ENCODE measurements at regions not wholly inside any gene's neighbourhood (a gene's known extent, or its start where the extent isn't known, plus 50 kb on each side); places are given as distances from the start of the nearest gene placed in this dataset.
A peak's percentile ranks its signal among the peaks of the same experiment; 100 is the strongest.

DNA sequence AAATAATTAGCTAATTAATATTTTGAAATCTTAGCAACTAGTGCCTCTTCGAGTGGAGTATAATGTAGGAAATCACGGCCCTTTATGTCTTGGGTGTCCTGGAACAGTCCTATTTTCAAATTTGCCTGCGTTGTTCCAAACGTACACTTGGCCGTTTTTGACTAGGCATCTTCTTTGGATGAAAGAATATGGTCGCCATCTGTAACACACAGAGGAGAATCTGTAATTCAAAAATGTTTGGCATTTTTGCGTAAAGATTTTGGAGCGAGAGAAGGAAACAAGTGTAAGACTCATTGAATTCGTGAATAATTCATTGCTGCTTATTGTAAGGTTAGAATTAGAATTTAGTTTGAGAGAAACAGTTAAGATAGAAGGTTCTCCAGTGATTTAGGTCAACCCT lies 61.5 kb upstream of the CLCN4 start:
- peaks cover 6 to 14% (median 14%) of the 10 kb centered on the region in 3 donors for H3K36me3 ChIP-seq (ENCODE audit: control insufficient read depth in 3 of 3, insufficient read depth in 3 of 3, low read length in 3 of 3)
- no peaks in the 10 kb centered on the region for H3K27me3 ChIP-seq (ENCODE audit: control insufficient read depth in 3 of 3, insufficient read depth in 3 of 3, low read length in 3 of 3)
- no peak overlapping the region for H3K4me3 ChIP-seq (ENCODE audit: low read length in 3 of 3)
- peaks cover 0 to 4% (median 2%) of the 10 kb centered on the region in 3 donors for H3K4me1 ChIP-seq (ENCODE audit: control insufficient read depth in 3 of 3, insufficient read depth in 3 of 3, low read length in 3 of 3)
- no peak overlapping the region for H3K9ac ChIP-seq (ENCODE audit: low read depth in 1 of 3, low read length in 3 of 3)
- no peak overlapping the region for H3K27ac ChIP-seq (ENCODE audit: low read depth, low read length)
- no peaks in the 10 kb centered on the region for H3K9me3 ChIP-seq (ENCODE audit: control insufficient read depth in 3 of 3, low read length in 3 of 3)

DNA sequence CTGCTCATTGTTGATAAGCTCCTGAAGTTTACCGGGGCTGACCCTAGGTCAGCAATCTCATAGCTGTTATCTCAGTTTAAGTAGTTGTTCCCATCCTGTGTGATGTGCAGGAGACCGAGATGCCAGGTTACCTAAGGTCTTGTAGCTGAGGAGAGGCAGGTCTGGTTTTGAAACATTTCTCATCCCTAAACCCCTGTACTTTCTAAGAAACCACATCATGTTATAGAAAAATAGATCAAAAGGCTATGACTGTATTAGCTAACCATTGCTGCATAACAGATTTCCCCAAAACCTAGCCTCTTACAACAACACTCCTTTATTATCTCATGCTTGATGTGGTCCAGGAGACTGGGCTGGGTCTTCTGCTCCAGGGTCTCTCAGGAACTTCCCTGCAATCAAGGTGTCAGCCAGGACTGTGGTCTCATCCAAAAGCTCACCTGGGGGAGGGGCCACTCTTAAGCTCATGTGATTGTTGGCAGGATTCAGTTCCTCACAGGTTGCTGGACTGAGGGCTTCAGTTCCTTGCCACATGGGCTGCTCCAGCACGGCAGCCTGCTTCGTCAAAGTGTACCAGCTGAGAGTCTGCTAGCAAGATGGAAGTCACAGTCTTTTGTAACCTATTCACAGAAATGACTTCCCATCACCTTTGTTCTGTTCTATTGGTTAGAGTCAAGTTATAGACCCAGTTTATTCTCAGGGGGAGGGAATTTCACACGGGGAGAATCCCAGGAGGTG lies 60.9 kb upstream of the CLCN4 start:
- Histone ChIP-seq H3K36me3 (ENCODE audit: control insufficient read depth in 3 of 3, insufficient read depth in 3 of 3, low read length in 3 of 3) (peaks cover 10 to 15% (median 15%) of the 10 kb centered on the region in 3 donors), H3K4me1 (ENCODE audit: control insufficient read depth in 3 of 3, insufficient read depth in 3 of 3, low read length in 3 of 3) (peaks cover 0 to 4% (median 2%) of the 10 kb centered on the region in 3 donors), H3K27ac (ENCODE audit: low read depth, low read length) (no peak overlapping the region), H3K27me3 (ENCODE audit: control insufficient read depth in 3 of 3, insufficient read depth in 3 of 3, low read length in 3 of 3) (no peaks in the 10 kb centered on the region), H3K9me3 (ENCODE audit: control insufficient read depth in 3 of 3, low read length in 3 of 3) (no peaks in the 10 kb centered on the region), H3K4me3 (ENCODE audit: low read length in 3 of 3) (no peak overlapping the region), H3K9ac (ENCODE audit: low read depth in 1 of 3, low read length in 3 of 3) (no peak overlapping the region)

GRCh38 chrX:10098270-10098713 lies 58.5 kb upstream of the CLCN4 start:
- H3K4me3 ChIP-seq (ENCODE audit: low read length in 3 of 3): peak overlapping the region in 1 of 3 donors; percentile 51

GRCh38 chrX:10099411-10099810 lies 57.4 kb upstream of the CLCN4 start:
- peaks cover 0 to 4% (median 2%) of the 10 kb centered on the region in 3 donors for H3K4me1 ChIP-seq (ENCODE audit: control insufficient read depth in 3 of 3, insufficient read depth in 3 of 3, low read length in 3 of 3)
- H3K9ac ChIP-seq (ENCODE audit: low read depth in 1 of 3, low read length in 3 of 3): no peak overlapping the region
- peak overlapping the region; percentile 67 for H3K27ac ChIP-seq (ENCODE audit: low read depth, low read length)
- no peak overlapping the region for H3K4me3 ChIP-seq (ENCODE audit: low read length in 3 of 3)
- peaks cover 5 to 10% (median 5%) of the 10 kb centered on the region in 3 donors for H3K36me3 ChIP-seq (ENCODE audit: control insufficient read depth in 3 of 3, insufficient read depth in 3 of 3, low read length in 3 of 3)
- H3K27me3 ChIP-seq (ENCODE audit: control insufficient read depth in 3 of 3, insufficient read depth in 3 of 3, low read length in 3 of 3): no peaks in the 10 kb centered on the region
- no peaks in the 10 kb centered on the region for H3K9me3 ChIP-seq (ENCODE audit: control insufficient read depth in 3 of 3, low read length in 3 of 3)

More at GRCh38 chrX:10098270-10098713, 58.5 kb upstream of the CLCN4 start:
- Histone ChIP-seq H3K4me1 (ENCODE audit: control insufficient read depth in 3 of 3, insufficient read depth in 3 of 3, low read length in 3 of 3) (peaks cover 0 to 4% (median 2%) of the 10 kb centered on the region in 3 donors), H3K9me3 (ENCODE audit: control insufficient read depth in 3 of 3, low read length in 3 of 3) (no peaks in the 10 kb centered on the region), H3K36me3 (ENCODE audit: control insufficient read depth in 3 of 3, insufficient read depth in 3 of 3, low read length in 3 of 3) (peaks cover 2 to 10% (median 8%) of the 10 kb centered on the region in 3 donors), H3K27me3 (ENCODE audit: control insufficient read depth in 3 of 3, insufficient read depth in 3 of 3, low read length in 3 of 3) (no peaks in the 10 kb centered on the region), H3K27ac (ENCODE audit: low read depth, low read length) (peak overlapping the region; percentile 67), H3K9ac (ENCODE audit: low read depth in 1 of 3, low read length in 3 of 3) (peak overlapping the region in 1 of 3 donors; percentile 11)

DNA sequence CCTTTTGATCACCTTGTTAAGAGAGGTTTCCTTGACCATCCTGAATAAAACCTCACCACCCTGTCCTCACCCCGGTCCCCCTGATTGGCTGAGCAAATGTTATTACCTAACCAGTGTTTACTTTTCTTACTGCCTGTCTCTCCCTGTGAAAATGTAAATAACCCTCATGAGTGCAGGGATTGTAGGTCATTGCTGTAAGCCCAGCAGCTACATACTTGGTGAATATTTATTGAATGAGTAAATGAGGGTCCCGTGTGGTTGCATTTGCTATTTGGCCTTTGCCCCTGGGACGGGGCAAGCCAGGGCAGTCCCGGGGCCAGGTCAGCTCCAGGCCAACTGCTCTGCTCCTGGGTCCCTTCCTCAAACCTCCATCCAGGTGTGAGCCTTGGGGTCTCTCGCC lies 55.5 kb upstream of the CLCN4 start:
- Histone ChIP-seq H3K4me3 (ENCODE audit: low read length in 3 of 3) (no peak overlapping the region), H3K9me3 (ENCODE audit: control insufficient read depth in 3 of 3, low read length in 3 of 3) (no peaks in the 10 kb centered on the region), H3K27ac (ENCODE audit: low read depth, low read length) (no peak overlapping the region), H3K4me1 (ENCODE audit: control insufficient read depth in 3 of 3, insufficient read depth in 3 of 3, low read length in 3 of 3) (peaks cover 0 to 4% (median 2%) of the 10 kb centered on the region in 3 donors), H3K36me3 (ENCODE audit: control insufficient read depth in 3 of 3, insufficient read depth in 3 of 3, low read length in 3 of 3) (peaks cover 5 to 10% (median 5%) of the 10 kb centered on the region in 3 donors), H3K9ac (ENCODE audit: low read depth in 1 of 3, low read length in 3 of 3) (no peak overlapping the region), H3K27me3 (ENCODE audit: control insufficient read depth in 3 of 3, insufficient read depth in 3 of 3, low read length in 3 of 3) (no peaks in the 10 kb centered on the region)

DNA sequence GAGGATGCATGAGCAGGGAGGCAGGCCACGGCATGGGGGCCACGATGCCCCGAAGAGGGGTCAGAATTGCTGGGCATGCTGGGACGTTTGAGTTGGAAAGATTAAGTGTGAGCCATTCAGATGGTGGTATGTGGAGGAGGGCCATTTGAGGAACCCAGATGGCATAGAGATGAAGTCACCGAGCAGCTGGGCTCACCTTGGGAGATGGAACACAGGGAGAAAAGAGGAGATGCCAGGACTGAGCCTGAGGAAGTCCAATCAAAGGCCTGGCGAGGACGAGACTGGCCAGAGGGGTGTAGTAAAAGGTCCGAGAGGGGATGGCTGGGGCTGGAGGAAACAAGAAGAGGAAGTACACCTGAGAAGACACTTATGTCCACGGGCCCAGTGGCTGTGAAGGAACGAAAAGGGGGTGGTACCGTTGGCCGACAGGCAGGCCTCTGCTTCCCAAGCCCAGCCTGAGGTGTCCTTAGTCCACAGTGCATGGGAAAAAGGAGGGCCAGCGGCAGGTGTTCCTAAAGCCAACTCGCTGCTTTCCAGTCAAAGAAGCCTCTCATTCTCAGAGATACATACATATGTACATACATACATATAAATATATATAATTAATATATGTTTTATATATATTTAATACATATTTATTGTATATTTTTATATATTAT lies 54.6 kb upstream of the CLCN4 start:
- Histone ChIP-seq H3K9ac (ENCODE audit: low read depth in 1 of 3, low read length in 3 of 3) (no peak overlapping the region), H3K4me3 (ENCODE audit: low read length in 3 of 3) (no peak overlapping the region), H3K27ac (ENCODE audit: low read depth, low read length) (no peak overlapping the region), H3K36me3 (ENCODE audit: control insufficient read depth in 3 of 3, insufficient read depth in 3 of 3, low read length in 3 of 3) (peaks cover 5 to 10% (median 5%) of the 10 kb centered on the region in 3 donors), H3K27me3 (ENCODE audit: control insufficient read depth in 3 of 3, insufficient read depth in 3 of 3, low read length in 3 of 3) (no peaks in the 10 kb centered on the region), H3K4me1 (ENCODE audit: control insufficient read depth in 3 of 3, insufficient read depth in 3 of 3, low read length in 3 of 3) (peaks cover 0 to 4% (median 2%) of the 10 kb centered on the region in 3 donors), H3K9me3 (ENCODE audit: control insufficient read depth in 3 of 3, low read length in 3 of 3) (no peaks in the 10 kb centered on the region)

GRCh38 chrX:10103023-10103422 lies 53.8 kb upstream of the CLCN4 start:
- Histone ChIP-seq H3K9ac (ENCODE audit: low read depth in 1 of 3, low read length in 3 of 3) (no peak overlapping the region), H3K27ac (ENCODE audit: low read depth, low read length) (no peak overlapping the region), H3K9me3 (ENCODE audit: control insufficient read depth in 3 of 3, low read length in 3 of 3) (no peaks in the 10 kb centered on the region), H3K27me3 (ENCODE audit: control insufficient read depth in 3 of 3, insufficient read depth in 3 of 3, low read length in 3 of 3) (no peaks in the 10 kb centered on the region), H3K4me3 (ENCODE audit: low read length in 3 of 3) (no peak overlapping the region), H3K4me1 (ENCODE audit: control insufficient read depth in 3 of 3, insufficient read depth in 3 of 3, low read length in 3 of 3) (peaks cover 0 to 4% (median 3%) of the 10 kb centered on the region in 3 donors), H3K36me3 (ENCODE audit: control insufficient read depth in 3 of 3, insufficient read depth in 3 of 3, low read length in 3 of 3) (peaks cover 5 to 10% (median 5%) of the 10 kb centered on the region in 3 donors)

- Histone ChIP-seq H3K36me3 (ENCODE audit: control insufficient read depth in 3 of 3, insufficient read depth in 3 of 3, low read length in 3 of 3) (peaks cover 3 to 5% (median 5%) of the 10 kb centered on the region in 3 donors), H3K9me3 (ENCODE audit: control insufficient read depth in 3 of 3, low read length in 3 of 3) (no peaks in the 10 kb centered on the region), H3K27ac (ENCODE audit: low read depth, low read length) (peak overlapping the region; percentile 47), H3K27me3 (ENCODE audit: control insufficient read depth in 3 of 3, insufficient read depth in 3 of 3, low read length in 3 of 3) (no peaks in the 10 kb centered on the region), H3K4me1 (ENCODE audit: control insufficient read depth in 3 of 3, insufficient read depth in 3 of 3, low read length in 3 of 3) (peaks cover 2 to 10% (median 5%) of the 10 kb centered on the region in 3 donors), H3K9ac (ENCODE audit: low read depth in 1 of 3, low read length in 3 of 3) (no peak overlapping the region), H3K4me3 (ENCODE audit: low read length in 3 of 3) (no peak overlapping the region)
Observed at GRCh38 chrX:10104958-10105658, 51.7 kb upstream of the CLCN4 start.

DNA sequence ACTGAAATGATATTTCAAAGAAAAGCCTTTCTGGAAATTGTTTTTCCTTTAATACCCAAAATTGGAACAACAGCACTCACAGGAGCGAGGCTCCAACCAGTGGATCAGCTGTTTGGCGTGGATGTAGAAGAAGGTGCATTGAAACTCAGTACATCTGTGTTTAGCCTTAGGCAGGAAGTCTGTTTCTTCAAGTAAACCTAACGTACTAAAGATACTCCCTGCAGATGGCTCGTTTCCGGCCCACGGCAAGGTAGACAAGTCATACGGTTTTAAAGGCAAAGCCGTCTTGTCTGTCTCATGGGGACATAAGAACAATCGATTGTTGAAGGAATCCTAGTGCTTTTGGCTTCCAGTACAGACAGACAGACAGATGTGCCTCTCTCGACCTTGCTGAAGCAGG lies 50.0 kb upstream of the CLCN4 start:
- H3K27me3 ChIP-seq (ENCODE audit: control insufficient read depth in 3 of 3, insufficient read depth in 3 of 3, low read length in 3 of 3): peaks cover 0 to 4% (median 0%) of the 10 kb centered on the region in 3 donors
- H3K4me1 ChIP-seq (ENCODE audit: control insufficient read depth in 3 of 3, insufficient read depth in 3 of 3, low read length in 3 of 3): peaks cover 9 to 26% (median 22%) of the 10 kb centered on the region in 3 donors
- H3K9me3 ChIP-seq (ENCODE audit: control insufficient read depth in 3 of 3, low read length in 3 of 3): no peaks in the 10 kb centered on the region
- no peak overlapping the region for H3K9ac ChIP-seq (ENCODE audit: low read depth in 1 of 3, low read length in 3 of 3)
- peaks cover 0 to 3% (median 2%) of the 10 kb centered on the region in 3 donors for H3K36me3 ChIP-seq (ENCODE audit: control insufficient read depth in 3 of 3, insufficient read depth in 3 of 3, low read length in 3 of 3)
- no peak overlapping the region for H3K27ac ChIP-seq (ENCODE audit: low read depth, low read length)
- H3K4me3 ChIP-seq (ENCODE audit: low read length in 3 of 3): no peak overlapping the region
